HepG2 (cell line): ENCODE measurements at regions not wholly inside any gene's neighbourhood (a gene's known extent, or its start where the extent isn't known, plus 50 kb on each side); places are given as distances from the start of the nearest gene placed in this dataset.

ENCODE experiments used
- ATAC-seq: fragments of 200-7000 bp; cut with Tn5 transposase; 3 replicates; pipeline ENCODE4 v1.9.1; 2020; ENCODE audit warnings: mild to moderate bottlenecking, moderate library complexity
- BruUV-seq: library from RNA; stranded (reverse); fragments of 400-500 nt; replicated peaks from 2 replicates; lab custom pipeline; 2021; lab: Mats Ljungman, UMichigan
- CTCF ChIA-PET: fragments of 300-600 bp; formaldehyde crosslinking; extraction: SDS; loops from one replicate; lab custom pipeline; 2021; ENCODE audit warnings: low total read pairs, inconsistent platforms, low intra/inter-chr PET ratio; lab: Yijun Ruan, JAX
- POLR2A ChIA-PET: fragments of 350-600 bp; sonication (Branson Sonifier 250); formaldehyde crosslinking; loops from one replicate; lab custom pipeline; 2020; ENCODE audit warnings: antibody characterized with exemption, inconsistent platforms; lab: Yijun Ruan, JAX
- DNase-seq: peaks from one replicate; pipeline ENCODE4 v3.0.0-alpha.2; 2015; ENCODE audit warnings: low spot score
- FAIRE-seq: peaks from 3 replicates; lab custom pipeline; 2011; peaks lifted over from hg19 to GRCh38; lab: Jason Lieb, UNC
- H2AFZ ChIP-seq: one replicate; pipeline ENCODE4 v1.6.1; 2011; ENCODE audit warnings: low read length, inconsistent platforms
- H3K27ac ChIP-seq: fragments of 300-600 bp; 3 replicates; pipeline ENCODE4 v1.8.0; 2011; ENCODE audit warnings: mixed run types, mild to moderate bottlenecking, mixed read lengths, low read length, inconsistent platforms; ENCODE audit not compliant: insufficient read depth; ENCODE audit errors: extremely low read length
- H3K27me3 ChIP-seq, 2 experiments: fragments of 200-600 bp in 1 of 2; 2 replicates in 1 of 2; 3 replicates in 1 of 2; pipeline versions ENCODE4 v1.6.0 to v1.8.0; 2011; ENCODE audit warnings: low read length in 2 of 2, mild to moderate bottlenecking in 2 of 2, moderate library complexity in 2 of 2, inconsistent platforms in 1 of 2; ENCODE audit not compliant: insufficient read depth in 2 of 2, control insufficient read depth in 1 of 2
- H3K36me3 ChIP-seq, 2 experiments: fragments of 200-600 bp in 1 of 2; replicated peaks in 1 of 2; 2 replicates in 1 of 2; 3 replicates in 1 of 2; pipeline versions ENCODE4 v1.5.1 to v1.8.0; 2011; ENCODE audit warnings: low read length in 2 of 2, inconsistent platforms in 1 of 2; ENCODE audit not compliant: insufficient read depth in 2 of 2, control insufficient read depth in 1 of 2
- H3K4me1 ChIP-seq: 2 replicates; pipeline ENCODE4 v1.5.1; 2012; ENCODE audit warnings: low read length, inconsistent platforms; ENCODE audit not compliant: insufficient read depth
- H3K4me2 ChIP-seq: 2 replicates; pipeline ENCODE4 v1.6.0; 2011; ENCODE audit warnings: low read depth, low read length, inconsistent platforms
- H3K4me3 ChIP-seq, 3 experiments: fragments of 200-600 bp in 1 of 3; sonication (generic), shearing (Covaris generic) in 1 of 3; replicated peaks in 1 of 3; 2 replicates each; pipeline ENCODE4 v1.5.1; 2011 to 2016; ENCODE audit warnings: low read length in 3 of 3, inconsistent platforms in 2 of 3, low read depth in 2 of 3, mild to moderate bottlenecking in 2 of 3, control low read depth in 1 of 3, mixed read lengths in 1 of 3; ENCODE audit not compliant: insufficient read depth in 1 of 3
- H3K79me2 ChIP-seq: one replicate; pipeline ENCODE4 v1.6.1; 2011; ENCODE audit warnings: low read length, inconsistent platforms; ENCODE audit not compliant: insufficient read depth
- H3K9ac ChIP-seq: 2 replicates; pipeline ENCODE4 v1.6.0; 2011; ENCODE audit warnings: mild to moderate bottlenecking, low read depth, low read length, inconsistent platforms; ENCODE audit not compliant: insufficient read depth
- H3K9me3 ChIP-seq: 2 replicates; pipeline ENCODE4 v1.5.1; 2012; ENCODE audit warnings: mild to moderate bottlenecking, low read length
- H4K20me1 ChIP-seq: 2 replicates; pipeline ENCODE4 v1.6.0; 2011; ENCODE audit warnings: inconsistent platforms, mild to moderate bottlenecking, low read length, moderate library complexity; ENCODE audit not compliant: insufficient read depth
- FOXJ3 ChIP-seq: sonication (generic); formaldehyde crosslinking; IDR thresholded peaks from 2 replicates; pipeline ENCODE4 v1.4.0; 2020; ENCODE audit warnings: missing genetic modification reagents, mild to moderate bottlenecking, borderline replicate concordance
- FOXO1 ChIP-seq: sonication (generic); formaldehyde crosslinking; IDR thresholded peaks from 2 replicates; pipeline ENCODE4 v1.4.0; 2020; ENCODE audit warnings: missing genetic modification reagents
- HNRNPLL ChIP-seq: fragments of 200-400 bp; formaldehyde crosslinking; IDR thresholded peaks from 2 replicates; pipeline ENCODE4 v1.6.1; 2017; ENCODE audit warnings: mild to moderate bottlenecking, low read depth, low read length; ENCODE audit not compliant: poor library complexity, severe bottlenecking
- MAFG ChIP-seq: sonication (generic); formaldehyde crosslinking; IDR thresholded peaks from 2 replicates; pipeline ENCODE4 v1.5.1; 2020; ENCODE audit warnings: mild to moderate bottlenecking, missing genetic modification reagents
- MED13 ChIP-seq: sonication (generic); formaldehyde crosslinking; IDR thresholded peaks from 2 replicates; pipeline ENCODE4 v1.5.0; 2020; ENCODE audit warnings: missing genetic modification reagents
- MTA1 ChIP-seq: sonication (generic); formaldehyde crosslinking; IDR thresholded peaks from 2 replicates; pipeline ENCODE4 v1.4.0; 2020; ENCODE audit warnings: missing genetic modification reagents, mild to moderate bottlenecking, borderline replicate concordance
- MZF1 ChIP-seq: sonication (generic); formaldehyde crosslinking; IDR thresholded peaks from 2 replicates; pipeline ENCODE4 v1.8.1; 2023; ENCODE audit warnings: mild to moderate bottlenecking, missing genetic modification reagents, borderline replicate concordance
- PREB ChIP-seq: sonication (generic); formaldehyde crosslinking; IDR thresholded peaks from 2 replicates; pipeline ENCODE4 v1.4.0; 2020; ENCODE audit warnings: missing genetic modification reagents
- RNF219 ChIP-seq: sonication (generic); formaldehyde crosslinking; IDR thresholded peaks from 2 replicates; pipeline ENCODE4 v1.5.0; 2020; ENCODE audit warnings: mild to moderate bottlenecking, missing genetic modification reagents
- SAP130 ChIP-seq: IDR thresholded peaks from 2 replicates; pipeline ENCODE4 v1.6.1; 2016; ENCODE audit warnings: low read depth
- SIX1 ChIP-seq: sonication (generic); formaldehyde crosslinking; IDR thresholded peaks from 2 replicates; pipeline ENCODE4 v1.4.0; 2020; ENCODE audit warnings: missing genetic modification reagents, borderline replicate concordance
- SMAD3 ChIP-seq: sonication (generic); formaldehyde crosslinking; IDR thresholded peaks from 2 replicates; pipeline ENCODE4 v1.4.0; 2020; ENCODE audit warnings: missing genetic modification reagents
- SOX6 ChIP-seq, 2 experiments: fragments of 450-650 bp in 1 of 2; sonication (generic) in 1 of 2; formaldehyde crosslinking in 1 of 2; IDR thresholded peaks; 2 replicates each; pipeline versions ENCODE4 v1.4.0 to v1.6.1; 2017 to 2020; ENCODE audit warnings: antibody characterized with exemption in 1 of 2, mild to moderate bottlenecking in 1 of 2, missing genetic modification reagents in 1 of 2
- SPEN ChIP-seq: sonication (generic); formaldehyde crosslinking; IDR thresholded peaks from 2 replicates; pipeline ENCODE4 v1.5.1; 2020; ENCODE audit warnings: low read depth, mild to moderate bottlenecking, missing genetic modification reagents
- TARDBP ChIP-seq: sonication (generic); formaldehyde crosslinking; IDR thresholded peaks from 2 replicates; pipeline ENCODE4 v1.8.0; 2022; ENCODE audit warnings: mild to moderate bottlenecking, missing genetic modification reagents
- TSC22D2 ChIP-seq: sonication (generic); formaldehyde crosslinking; IDR thresholded peaks from 2 replicates; pipeline ENCODE4 v1.5.1; 2020; ENCODE audit warnings: missing genetic modification reagents, mild to moderate bottlenecking, borderline replicate concordance
- ZNF569 ChIP-seq: sonication (generic); formaldehyde crosslinking; IDR thresholded peaks from 2 replicates; pipeline ENCODE4 v1.5.0; 2020; ENCODE audit warnings: mild to moderate bottlenecking, missing genetic modification reagents, moderate library complexity, borderline replicate concordance
- WGBS: methylation state at CpG from one replicate; pipeline ENCODE4 v1.1.6; 2017; ENCODE audit warnings: low lambda C conversion rate; 5-methylcytosine and 5-hydroxymethylcytosine counted together
- in situ Hi-C: cut with HindIII; loops from 2 replicates; pipeline ENCODE4 v1.10.0; 2017; ENCODE audit warnings: low pct_unique_long_range_greater_than_20kb; ENCODE audit not compliant: extremely low pct_ligation_motif_present
- intact Hi-C: fragments of 100-400 bp; cut with micrococcal nuclease; formaldehyde crosslinking; loops from one replicate; pipeline ENCODE4 v1.10.0; 2022; ENCODE audit not compliant: unreplicated experiment

GRCh38 chr5:4907571-4907970, 232.6 kb upstream of the ADAMTS16 start:
- no peak for TF ChIP-seq TSC22D2 (CRISPR knock-in tag)
- TF ChIP-seq TARDBP = no peak
- no peak for TF ChIP-seq MAFG (CRISPR knock-in tag)
- no peak for TF ChIP-seq MTA1 (CRISPR knock-in tag)
- TF ChIP-seq RNF219 (CRISPR knock-in tag) = no peak
- TF ChIP-seq SPEN (CRISPR knock-in tag) = no peak
- no peak for TF ChIP-seq FOXO1 (CRISPR knock-in tag)
- TF ChIP-seq SMAD3 = no peak
- TF ChIP-seq ZNF569 = no peak
- no peak for TF ChIP-seq SOX6 (IDR thresholded peaks at IDR 0.05)
- no peak for TF ChIP-seq SOX6 (CRISPR knock-in tag; IDR thresholded peaks at IDR 0.05)
- TF ChIP-seq SAP130 (CRISPR knock-in tag) = no peak
- TF ChIP-seq PREB = no peak
- no peak for TF ChIP-seq HNRNPLL
- no peak for TF ChIP-seq MED13 (CRISPR knock-in tag)
- TF ChIP-seq FOXJ3 (CRISPR knock-in tag) = no peak
- TF ChIP-seq SIX1 (CRISPR knock-in tag) = no peak
- no peak for TF ChIP-seq MZF1 (CRISPR knock-in tag)
- DNase-seq = no peak
- Histone ChIP-seq H2AFZ (no peak overlapping the region), H3K79me2 (no peaks in the 10 kb centered on the region), H3K27ac (no peak overlapping the region), H3K9ac (no peak overlapping the region), H3K4me2 (no peak overlapping the region), H3K27me3 (no peaks in the 10 kb centered on the region; a peak in 1 of 5 replicates), H3K9me3 (no peaks in the 10 kb centered on the region), H3K4me1 (no peaks in the 10 kb centered on the region), H3K4me3 (no peak overlapping the region), H4K20me1 (no peaks in the 10 kb centered on the region), H3K36me3 (no peaks in the 10 kb centered on the region)
- in situ Hi-C loops (no loop called here), intact Hi-C loops (no loop called here)
- WGBS = 0% methylated on average over 3 of the region's 3 CpGs
- no peak for ATAC-seq
- ChIA-PET POLR2A (no interaction called here), CTCF (no interaction called here)
- no peak for FAIRE-seq
- no TSS peak for BruUV-seq
